HEK293T (cell line): ENCODE measurements at regions not wholly inside any gene's neighbourhood (a gene's known extent, or its start where the extent isn't known, plus 50 kb on each side); places are given as distances from the start of the nearest gene placed in this dataset.

Experiments
- CTCF ChIA-PET: fragments of 350-600 bp; formaldehyde crosslinking; extraction: SDS; loops from one replicate; lab custom pipeline; 2021; ENCODE audit warnings: antibody characterized with exemption, inconsistent platforms; lab: Yijun Ruan, JAX
- POLR2A ChIA-PET: fragments of 350-600 bp; formaldehyde crosslinking; extraction: SDS; loops from one replicate; lab custom pipeline; 2020; ENCODE audit warnings: antibody characterized with exemption, inconsistent platforms; lab: Yijun Ruan, JAX
- DNase-seq: peaks from one replicate; pipeline ENCODE4 v3.0.0; 2012; ENCODE audit warnings: mixed read lengths; ENCODE audit errors: extremely low spot score
- ARNT ChIP-seq: fragments of 450-650 bp; IDR thresholded peaks from 2 replicates; pipeline ENCODE4 v1.6.1; 2017; ENCODE audit warnings: mild to moderate bottlenecking
- BHLHE40 ChIP-seq: fragments of 450-650 bp; IDR thresholded peaks from 2 replicates; pipeline ENCODE4 v1.6.1; 2016; ENCODE audit warnings: mild to moderate bottlenecking, moderate library complexity, borderline replicate concordance
- CTBP1 ChIP-seq: fragments of 450-650 bp; IDR thresholded peaks from 2 replicates; pipeline ENCODE4 v1.6.1; 2016; ENCODE audit warnings: borderline replicate concordance
- ELF4 ChIP-seq: fragments of 450-650 bp; IDR thresholded peaks from 2 replicates; pipeline ENCODE4 v1.6.1; 2017; ENCODE audit warnings: antibody characterized with exemption
- FOXA1 ChIP-seq: fragments of 450-650 bp; IDR thresholded peaks from 2 replicates; pipeline ENCODE4 v1.6.1; 2016; ENCODE audit warnings: mild to moderate bottlenecking
- FOXK2 ChIP-seq: fragments of 450-650 bp; IDR thresholded peaks from 2 replicates; pipeline ENCODE4 v1.6.1; 2016; ENCODE audit warnings: mild to moderate bottlenecking
- FOXM1 ChIP-seq: fragments of 450-650 bp; IDR thresholded peaks from 2 replicates; pipeline ENCODE4 v1.6.1; 2017; ENCODE audit warnings: mild to moderate bottlenecking, borderline replicate concordance
- HDGF ChIP-seq: fragments of 450-650 bp; IDR thresholded peaks from 2 replicates; pipeline ENCODE4 v1.6.1; 2017; ENCODE audit warnings: antibody characterized with exemption, borderline replicate concordance
- L3MBTL2 ChIP-seq: fragments of 450-650 bp; conservative IDR thresholded peaks from 2 replicates; pipeline ENCODE4 v1.6.1; 2016; ENCODE audit warnings: mild to moderate bottlenecking
- LEF1 ChIP-seq: fragments of 450-650 bp; IDR thresholded peaks from 2 replicates; pipeline ENCODE4 v1.6.1; 2017; ENCODE audit warnings: mild to moderate bottlenecking, borderline replicate concordance
- NFRKB ChIP-seq: fragments of 450-650 bp; IDR thresholded peaks from 2 replicates; pipeline ENCODE4 v1.6.1; 2016; ENCODE audit warnings: mild to moderate bottlenecking, moderate library complexity
- SP1 ChIP-seq: fragments of 450-650 bp; IDR thresholded peaks from 2 replicates; pipeline ENCODE4 v1.6.1; 2017
- SUZ12 ChIP-seq: fragments of 450-650 bp; IDR thresholded peaks from 2 replicates; pipeline ENCODE4 v1.6.1; 2016; ENCODE audit warnings: mild to moderate bottlenecking
- TARDBP ChIP-seq: fragments of 450-650 bp; IDR thresholded peaks from 2 replicates; pipeline ENCODE4 v1.6.1; 2016
- ZNF384 ChIP-seq: fragments of 450-650 bp; IDR thresholded peaks from 2 replicates; pipeline ENCODE4 v1.6.1; 2016
- TF ChIP-seq, protein P1 (sequence below): fragments of 450-650 bp; IDR thresholded peaks from 2 replicates; pipeline ENCODE4 v1.6.1; 2016

DNA sequence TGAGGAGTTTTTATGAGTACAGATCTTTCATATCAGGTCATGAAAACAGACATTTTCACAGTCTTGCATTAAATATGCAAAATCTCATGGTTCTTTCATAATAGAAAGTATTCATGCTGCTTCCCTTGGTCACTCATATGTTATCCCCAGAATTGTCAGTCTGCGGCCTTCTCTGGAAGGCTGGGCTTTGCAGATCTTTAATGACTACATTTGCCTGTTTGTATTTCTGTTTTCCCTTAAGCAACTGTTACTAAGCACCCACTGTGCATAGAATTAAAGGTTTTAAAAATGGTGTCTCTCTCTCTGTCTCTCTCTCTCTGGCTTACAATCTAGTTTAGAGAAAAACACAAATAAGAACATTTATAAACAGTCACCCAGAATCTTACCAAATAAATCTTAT lies 456.3 kb downstream of the RIT2 start:
- no peak for TF ChIP-seq FOXA1
- TF ChIP-seq CTBP1, result no peak
- TF ChIP-seq TARDBP, result no peak
- TF ChIP-seq FOXM1, result no peak
- no peak for TF ChIP-seq LEF1
- no peak for DNase-seq
- CTCF ChIA-PET, result no interaction called here
- POLR2A ChIA-PET, result no interaction called here

DNA sequence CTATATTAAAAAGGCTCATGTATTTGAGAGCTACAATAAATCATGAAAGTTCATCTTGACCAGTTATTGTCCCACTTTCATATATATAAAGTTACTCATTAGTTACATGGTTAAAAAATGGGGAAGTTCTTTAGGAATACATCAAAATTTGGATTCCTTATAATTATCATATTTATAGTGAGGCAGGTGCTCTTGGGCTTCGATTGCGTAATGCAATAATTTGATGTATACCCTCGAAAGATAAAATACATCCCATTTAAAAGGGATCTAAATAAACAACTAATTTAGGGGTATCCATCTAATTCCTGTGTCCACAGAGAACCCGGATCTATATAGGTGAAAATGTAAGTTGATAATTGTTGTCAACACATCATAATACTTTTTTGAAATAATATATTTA lies 444.6 kb downstream of the RIT2 start:
- ChIA-PET POLR2A (no interaction called here), CTCF (no interaction called here)
- TF ChIP-seq ARNT, result no peak
- no peak for TF ChIP-seq BHLHE40
- TF ChIP-seq FOXM1, result no peak
- TF ChIP-seq TARDBP, result no peak
- no peak for DNase-seq

DNA sequence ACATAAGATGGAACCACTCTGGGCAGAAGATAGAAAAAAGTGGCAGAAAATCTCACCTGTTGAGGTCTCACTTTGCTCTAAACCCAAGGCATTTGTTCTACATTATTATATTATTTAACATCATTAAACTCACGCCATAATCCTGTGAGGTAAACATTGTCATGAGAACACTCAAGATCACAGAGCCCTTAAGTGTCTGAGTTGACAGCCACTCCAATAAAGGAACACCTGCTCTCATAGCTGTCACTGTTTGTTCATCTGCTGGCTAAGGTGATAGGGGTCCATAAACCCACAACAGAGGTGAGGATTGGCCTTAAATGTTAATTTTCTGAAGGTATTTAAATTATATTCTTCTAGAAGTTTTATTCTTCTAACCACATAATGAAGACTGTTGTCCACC lies 439.7 kb downstream of the RIT2 start:
- CTCF ChIA-PET, result no interaction called here
- no peak for DNase-seq
- POLR2A ChIA-PET, result no interaction called here
- no peak for TF ChIP-seq ZNF384
- TF ChIP-seq FOXA1, result no peak
- TF ChIP-seq FOXK2, result no peak
- no peak for TF ChIP-seq ELF4
- TF ChIP-seq L3MBTL2, result no peak
- TF ChIP-seq TARDBP, result no peak
- no peak for TF ChIP-seq NFRKB
- TF ChIP-seq, protein P1, sequence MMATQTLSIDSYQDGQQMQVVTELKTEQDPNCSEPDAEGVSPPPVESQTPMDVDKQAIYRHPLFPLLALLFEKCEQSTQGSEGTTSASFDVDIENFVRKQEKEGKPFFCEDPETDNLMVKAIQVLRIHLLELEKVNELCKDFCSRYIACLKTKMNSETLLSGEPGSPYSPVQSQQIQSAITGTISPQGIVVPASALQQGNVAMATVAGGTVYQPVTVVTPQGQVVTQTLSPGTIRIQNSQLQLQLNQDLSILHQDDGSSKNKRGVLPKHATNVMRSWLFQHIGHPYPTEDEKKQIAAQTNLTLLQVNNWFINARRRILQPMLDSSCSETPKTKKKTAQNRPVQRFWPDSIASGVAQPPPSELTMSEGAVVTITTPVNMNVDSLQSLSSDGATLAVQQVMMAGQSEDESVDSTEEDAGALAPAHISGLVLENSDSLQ, result no peak
- no peak for TF ChIP-seq HDGF
- no peak for TF ChIP-seq LEF1
- TF ChIP-seq SUZ12, result no peak
- TF ChIP-seq BHLHE40, result no peak
- TF ChIP-seq SP1, result no peak
- no peak for TF ChIP-seq ARNT
- no peak for TF ChIP-seq FOXM1
- TF ChIP-seq CTBP1, result no peak

DNA sequence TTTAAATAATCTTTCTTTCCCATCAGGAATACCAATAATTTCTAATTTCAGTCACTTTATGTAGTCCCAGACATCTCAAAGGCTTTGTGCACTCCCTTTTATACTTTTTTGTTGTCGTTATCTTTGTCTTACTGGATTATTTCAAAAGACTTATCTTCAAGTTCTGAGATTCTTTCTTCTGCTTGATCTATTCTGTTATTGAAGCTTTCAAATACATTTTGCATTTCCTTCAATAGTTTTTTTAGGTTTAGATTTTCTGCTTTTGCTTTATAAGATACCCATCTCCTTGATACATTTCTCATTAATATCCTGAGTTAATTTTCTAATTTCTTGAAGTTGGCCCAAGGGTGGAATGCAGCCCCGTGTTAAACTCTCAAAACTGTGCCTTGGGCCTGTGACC lies 432.4 kb downstream of the RIT2 start:
- no peak for DNase-seq
- ChIA-PET POLR2A (no interaction called here), CTCF (no interaction called here)
- TF ChIP-seq ZNF384 (no peak), BHLHE40 (no peak)

DNA sequence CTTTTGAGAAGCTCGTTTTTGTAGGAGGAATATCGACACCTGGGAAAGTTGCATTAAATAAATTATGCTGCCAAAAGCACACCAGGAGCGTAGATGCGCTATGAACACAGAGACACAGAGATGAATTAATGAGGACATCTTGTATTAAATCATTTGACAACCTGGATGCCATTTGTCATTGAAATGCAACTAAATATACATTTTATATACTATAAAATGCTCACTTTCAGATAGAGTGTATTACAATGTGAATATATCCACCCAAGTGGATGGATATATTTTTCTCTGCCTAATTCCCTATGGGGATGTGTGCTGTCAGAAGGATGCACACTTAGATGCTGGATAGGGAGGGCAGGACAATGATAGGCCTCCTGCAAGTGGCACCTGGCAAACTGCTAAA lies 426.2 kb downstream of the RIT2 start:
- TF ChIP-seq, protein P1, result no peak
- TF ChIP-seq TARDBP (no peak), FOXM1 (no peak), HDGF (no peak), LEF1 (no peak), BHLHE40 (no peak), FOXA1 (no peak), NFRKB (no peak), ARNT (no peak), FOXK2 (no peak), CTBP1 (no peak)
- ChIA-PET POLR2A (no interaction called here), CTCF (no interaction called here)
- DNase-seq, result no peak
